PFSK-1 (cell line): ENCODE measurements at regions not wholly inside any gene's neighbourhood (a gene's known extent, or its start where the extent isn't known, plus 50 kb on each side); places are given as distances from the start of the nearest gene placed in this dataset.

Source experiments
- FOXP2 ChIP-seq: optimal IDR thresholded peaks from 2 replicates; pipeline ENCODE3; 2011; ENCODE audit warnings: borderline replicate concordance, control low read depth, inconsistent platforms; ENCODE audit not compliant: insufficient read depth; ENCODE audit errors: extremely low read length, extremely low read depth
- POLR2AphosphoS5 ChIP-seq: IDR thresholded peaks from 2 replicates; pipeline ENCODE4 v1.6.1; 2012; ENCODE audit warnings: low read depth, mild to moderate bottlenecking, control low read depth, low read length, moderate library complexity
- SIN3A ChIP-seq: IDR thresholded peaks from 2 replicates; pipeline ENCODE4 v1.6.1; 2012; ENCODE audit warnings: mild to moderate bottlenecking, low read length, moderate library complexity, borderline replicate concordance; ENCODE audit not compliant: insufficient read depth
- TAF1 ChIP-seq: IDR thresholded peaks from 2 replicates; pipeline ENCODE4 v1.6.1; 2012; ENCODE audit warnings: low read length, control low read depth, borderline replicate concordance; ENCODE audit not compliant: insufficient read depth
- TF ChIP-seq, protein P1 (sequence below), 2 experiments: IDR thresholded peaks; 2 replicates each; pipeline versions ENCODE4 v1.6.1 to v1.8.0; 2011 to 2012; ENCODE audit warnings: low read depth in 2 of 2, low read length in 2 of 2, control low read depth in 1 of 2, inconsistent platforms in 1 of 2, mild to moderate bottlenecking in 1 of 2, moderate library complexity in 1 of 2; ENCODE audit not compliant: insufficient read depth in 1 of 2

GRCh38 chr1:201752333-201752732, 76.6 kb upstream of the IPO9 start:
- TF ChIP-seq, protein P1, sequence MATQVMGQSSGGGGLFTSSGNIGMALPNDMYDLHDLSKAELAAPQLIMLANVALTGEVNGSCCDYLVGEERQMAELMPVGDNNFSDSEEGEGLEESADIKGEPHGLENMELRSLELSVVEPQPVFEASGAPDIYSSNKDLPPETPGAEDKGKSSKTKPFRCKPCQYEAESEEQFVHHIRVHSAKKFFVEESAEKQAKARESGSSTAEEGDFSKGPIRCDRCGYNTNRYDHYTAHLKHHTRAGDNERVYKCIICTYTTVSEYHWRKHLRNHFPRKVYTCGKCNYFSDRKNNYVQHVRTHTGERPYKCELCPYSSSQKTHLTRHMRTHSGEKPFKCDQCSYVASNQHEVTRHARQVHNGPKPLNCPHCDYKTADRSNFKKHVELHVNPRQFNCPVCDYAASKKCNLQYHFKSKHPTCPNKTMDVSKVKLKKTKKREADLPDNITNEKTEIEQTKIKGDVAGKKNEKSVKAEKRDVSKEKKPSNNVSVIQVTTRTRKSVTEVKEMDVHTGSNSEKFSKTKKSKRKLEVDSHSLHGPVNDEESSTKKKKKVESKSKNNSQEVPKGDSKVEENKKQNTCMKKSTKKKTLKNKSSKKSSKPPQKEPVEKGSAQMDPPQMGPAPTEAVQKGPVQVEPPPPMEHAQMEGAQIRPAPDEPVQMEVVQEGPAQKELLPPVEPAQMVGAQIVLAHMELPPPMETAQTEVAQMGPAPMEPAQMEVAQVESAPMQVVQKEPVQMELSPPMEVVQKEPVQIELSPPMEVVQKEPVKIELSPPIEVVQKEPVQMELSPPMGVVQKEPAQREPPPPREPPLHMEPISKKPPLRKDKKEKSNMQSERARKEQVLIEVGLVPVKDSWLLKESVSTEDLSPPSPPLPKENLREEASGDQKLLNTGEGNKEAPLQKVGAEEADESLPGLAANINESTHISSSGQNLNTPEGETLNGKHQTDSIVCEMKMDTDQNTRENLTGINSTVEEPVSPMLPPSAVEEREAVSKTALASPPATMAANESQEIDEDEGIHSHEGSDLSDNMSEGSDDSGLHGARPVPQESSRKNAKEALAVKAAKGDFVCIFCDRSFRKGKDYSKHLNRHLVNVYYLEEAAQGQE (IDR thresholded peaks at IDR 0.05; ENCODE audit: insufficient read depth in 1 of 2, low read depth in 2 of 2, low read length in 2 of 2), result no peak
- no peak for TF ChIP-seq FOXP2
- no peak for TF ChIP-seq SIN3A
- no peak for TF ChIP-seq POLR2AphosphoS5
- no peak for TF ChIP-seq TAF1

- no peak for TF ChIP-seq POLR2AphosphoS5
These were observed 75.5 kb upstream of the IPO9 start for GRCh38 chr1:201753492-201753891.

- TF ChIP-seq SIN3A, result no peak
- TF ChIP-seq, protein P1 (IDR thresholded peaks at IDR 0.05; ENCODE audit: insufficient read depth in 1 of 2, low read depth in 2 of 2, low read length in 2 of 2), result no peak
- no peak for TF ChIP-seq POLR2AphosphoS5
- TF ChIP-seq FOXP2, result no peak
- TF ChIP-seq TAF1, result no peak
These were observed 74.6 kb upstream of the IPO9 start for GRCh38 chr1:201754353-201754752.

- TF ChIP-seq SIN3A, result no peak
- TF ChIP-seq, protein P1 (IDR thresholded peaks at IDR 0.05; ENCODE audit: insufficient read depth in 1 of 2, low read depth in 2 of 2, low read length in 2 of 2), result no peak
- no peak for TF ChIP-seq POLR2AphosphoS5
- no peak for TF ChIP-seq FOXP2
These were observed 73.8 kb upstream of the IPO9 start for GRCh38 chr1:201755200-201755599.

- TF ChIP-seq TAF1 (no peak), FOXP2 (no peak), SIN3A (no peak), POLR2AphosphoS5 (no peak)
- TF ChIP-seq, protein P1 (IDR thresholded peaks at IDR 0.05; ENCODE audit: insufficient read depth in 1 of 2, low read depth in 2 of 2, low read length in 2 of 2), result no peak
These were observed 72.6 kb upstream of the IPO9 start for GRCh38 chr1:201756406-201756805.
